Panc1 (cell line): ENCODE measurements at regions not wholly inside any gene's neighbourhood (a gene's known extent, or its start where the extent isn't known, plus 50 kb on each side); places are given as distances from the start of the nearest gene placed in this dataset.

ENCODE experiments used
- ATAC-seq: fragments of 200-7000 bp; cut with Tn5 transposase; 2 replicates; pipeline ENCODE4 v1.9.1; 2020; ENCODE audit warnings: mild to moderate bottlenecking, moderate library complexity
- BruUV-seq: library from RNA; stranded (reverse); fragments of 400-500 nt; replicated peaks from 2 replicates; lab custom pipeline; 2021; lab: Mats Ljungman, UMichigan
- CTCF ChIA-PET: fragments of 300-600 bp; sonication (Branson Sonifier 250); formaldehyde crosslinking; loops from one replicate; lab custom pipeline; 2022; ENCODE audit warnings: antibody characterized with exemption; lab: Charles Lee
- POLR2A ChIA-PET: fragments of 300-600 bp; sonication (Branson Sonifier 250); formaldehyde crosslinking; loops from one replicate; lab custom pipeline; 2022; ENCODE audit warnings: antibody characterized with exemption; lab: Charles Lee
- DNase-seq: peaks from one replicate; pipeline ENCODE4 v3.0.0-alpha.2; 2010; ENCODE audit warnings: low read depth, low spot score
- H3K27ac ChIP-seq: 2 replicates; pipeline ENCODE4 v1.5.1; 2011; ENCODE audit warnings: mild to moderate bottlenecking, low read length, inconsistent platforms
- H3K27me3 ChIP-seq: fragments of 200-500 bp; sonication (Bioruptor generic); 2 replicates; pipeline ENCODE4 v1.6.0; 2014; ENCODE audit warnings: low read length, inconsistent platforms; ENCODE audit not compliant: control insufficient read depth, insufficient read depth
- H3K36me3 ChIP-seq: fragments of 200-500 bp; sonication (Bioruptor generic); 2 replicates; pipeline ENCODE4 v1.5.1; 2014; ENCODE audit warnings: inconsistent platforms, mild to moderate bottlenecking, low read length, moderate library complexity; ENCODE audit not compliant: control insufficient read depth, insufficient read depth
- H3K4me1 ChIP-seq: 2 replicates; pipeline ENCODE4 v1.5.1; 2011; ENCODE audit warnings: inconsistent platforms, mild to moderate bottlenecking, low read length, moderate library complexity; ENCODE audit not compliant: control insufficient read depth, insufficient read depth
- H3K4me3 ChIP-seq, 2 experiments: 2 replicates each; pipeline ENCODE4 v1.5.1; 2011 to 2012; ENCODE audit warnings: low read depth in 2 of 2, low read length in 2 of 2, mild to moderate bottlenecking in 2 of 2, inconsistent platforms in 1 of 2, moderate library complexity in 1 of 2
- H3K9me3 ChIP-seq: fragments of 200-500 bp; sonication (Bioruptor generic); 2 replicates; pipeline ENCODE4 v1.5.1; 2014; ENCODE audit warnings: low read depth, mild to moderate bottlenecking, inconsistent platforms, low read length, moderate library complexity; ENCODE audit not compliant: control insufficient read depth, insufficient read depth
- POLR2AphosphoS5 ChIP-seq: IDR thresholded peaks from 2 replicates; pipeline ENCODE4 v1.6.1; 2012; ENCODE audit warnings: mild to moderate bottlenecking, low read depth, low read length, moderate library complexity
- SIN3A ChIP-seq: IDR thresholded peaks from 2 replicates; pipeline ENCODE4 v1.6.1; 2012; ENCODE audit warnings: low read depth, mild to moderate bottlenecking, low read length, moderate library complexity, borderline replicate concordance; ENCODE audit not compliant: insufficient read depth
- TCF7L2 ChIP-seq: IDR thresholded peaks from 2 replicates; pipeline ENCODE4 v1.6.1; 2011; ENCODE audit warnings: mild to moderate bottlenecking, low read depth, low read length, inconsistent platforms
- in situ Hi-C: cut with HindIII; loops from 2 replicates; pipeline ENCODE4 v1.10.0; 2016; ENCODE audit warnings: low sequenced_read_pairs, low pct_unique_long_range_greater_than_20kb
- intact Hi-C: fragments of 100-400 bp; cut with micrococcal nuclease; formaldehyde crosslinking; loops from one replicate; pipeline ENCODE4 v1.10.0; 2022; ENCODE audit not compliant: unreplicated experiment
- TF ChIP-seq, protein P1 (sequence below), 2 experiments: IDR thresholded peaks; 2 replicates each; pipeline ENCODE4 v1.6.1; 2011 to 2012; ENCODE audit warnings: low read depth in 2 of 2, control low read depth in 1 of 2, low read length in 1 of 2, mild to moderate bottlenecking in 1 of 2, moderate library complexity in 1 of 2; ENCODE audit not compliant: insufficient read depth in 1 of 2
- TF ChIP-seq, protein P2 (sequence below): fragments of 450-650 bp; IDR thresholded peaks from 2 replicates; pipeline ENCODE4 v1.5.1; 2017; ENCODE audit warnings: mild to moderate bottlenecking

DNA sequence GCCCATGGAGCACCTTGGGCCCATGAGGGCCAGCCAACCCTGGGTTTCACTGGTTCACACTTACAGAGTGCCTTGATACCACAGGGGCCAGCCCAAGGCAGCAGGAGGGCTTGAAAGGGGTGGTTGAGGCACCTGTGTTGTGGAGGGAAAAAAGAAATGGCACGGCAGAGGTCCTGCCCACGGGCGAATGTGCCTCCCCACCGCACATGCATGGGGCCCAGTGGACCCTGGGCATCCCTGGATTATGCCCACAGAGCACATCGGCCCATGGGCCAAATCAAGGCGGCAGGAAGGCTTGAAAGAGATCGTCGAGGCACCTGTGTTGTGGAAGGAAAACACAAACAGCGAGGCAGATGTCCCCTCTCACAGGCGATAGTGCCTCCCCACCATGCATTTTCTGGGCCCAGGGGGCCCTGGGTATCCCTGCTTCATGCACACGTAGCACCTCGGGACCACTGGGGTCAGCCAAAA lies 378.1 kb downstream of the ALG10 start:
- Histone ChIP-seq H3K9me3 (no peaks in the 10 kb centered on the region), H3K4me3 (no peak overlapping the region), H3K36me3 (no peaks in the 10 kb centered on the region), H3K27ac (no peak overlapping the region), H3K4me1 (no peaks in the 10 kb centered on the region), H3K27me3 (peaks cover 24% of the 10 kb centered on the region; the same call in 1 of the 2 replicates)
- ATAC-seq (no peak), DNase-seq (no peak)
- intact Hi-C loops (loop anchor here (10.0 kb wide), 1 partner anchor 224 kb away; no protein-coding TSS in a partner anchor), in situ Hi-C loops (no loop called here)
- TF ChIP-seq SIN3A (no peak), POLR2AphosphoS5 (no peak), TCF7L2 (no peak)
- TF ChIP-seq, protein P1, sequence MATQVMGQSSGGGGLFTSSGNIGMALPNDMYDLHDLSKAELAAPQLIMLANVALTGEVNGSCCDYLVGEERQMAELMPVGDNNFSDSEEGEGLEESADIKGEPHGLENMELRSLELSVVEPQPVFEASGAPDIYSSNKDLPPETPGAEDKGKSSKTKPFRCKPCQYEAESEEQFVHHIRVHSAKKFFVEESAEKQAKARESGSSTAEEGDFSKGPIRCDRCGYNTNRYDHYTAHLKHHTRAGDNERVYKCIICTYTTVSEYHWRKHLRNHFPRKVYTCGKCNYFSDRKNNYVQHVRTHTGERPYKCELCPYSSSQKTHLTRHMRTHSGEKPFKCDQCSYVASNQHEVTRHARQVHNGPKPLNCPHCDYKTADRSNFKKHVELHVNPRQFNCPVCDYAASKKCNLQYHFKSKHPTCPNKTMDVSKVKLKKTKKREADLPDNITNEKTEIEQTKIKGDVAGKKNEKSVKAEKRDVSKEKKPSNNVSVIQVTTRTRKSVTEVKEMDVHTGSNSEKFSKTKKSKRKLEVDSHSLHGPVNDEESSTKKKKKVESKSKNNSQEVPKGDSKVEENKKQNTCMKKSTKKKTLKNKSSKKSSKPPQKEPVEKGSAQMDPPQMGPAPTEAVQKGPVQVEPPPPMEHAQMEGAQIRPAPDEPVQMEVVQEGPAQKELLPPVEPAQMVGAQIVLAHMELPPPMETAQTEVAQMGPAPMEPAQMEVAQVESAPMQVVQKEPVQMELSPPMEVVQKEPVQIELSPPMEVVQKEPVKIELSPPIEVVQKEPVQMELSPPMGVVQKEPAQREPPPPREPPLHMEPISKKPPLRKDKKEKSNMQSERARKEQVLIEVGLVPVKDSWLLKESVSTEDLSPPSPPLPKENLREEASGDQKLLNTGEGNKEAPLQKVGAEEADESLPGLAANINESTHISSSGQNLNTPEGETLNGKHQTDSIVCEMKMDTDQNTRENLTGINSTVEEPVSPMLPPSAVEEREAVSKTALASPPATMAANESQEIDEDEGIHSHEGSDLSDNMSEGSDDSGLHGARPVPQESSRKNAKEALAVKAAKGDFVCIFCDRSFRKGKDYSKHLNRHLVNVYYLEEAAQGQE (IDR thresholded peaks at IDR 0.05; ENCODE audit: insufficient read depth in 1 of 2, low read depth in 2 of 2, low read length in 1 of 2) = no peak
- no TSS peak for BruUV-seq
- ChIA-PET CTCF (no interaction called here), POLR2A (no interaction called here)

DNA sequence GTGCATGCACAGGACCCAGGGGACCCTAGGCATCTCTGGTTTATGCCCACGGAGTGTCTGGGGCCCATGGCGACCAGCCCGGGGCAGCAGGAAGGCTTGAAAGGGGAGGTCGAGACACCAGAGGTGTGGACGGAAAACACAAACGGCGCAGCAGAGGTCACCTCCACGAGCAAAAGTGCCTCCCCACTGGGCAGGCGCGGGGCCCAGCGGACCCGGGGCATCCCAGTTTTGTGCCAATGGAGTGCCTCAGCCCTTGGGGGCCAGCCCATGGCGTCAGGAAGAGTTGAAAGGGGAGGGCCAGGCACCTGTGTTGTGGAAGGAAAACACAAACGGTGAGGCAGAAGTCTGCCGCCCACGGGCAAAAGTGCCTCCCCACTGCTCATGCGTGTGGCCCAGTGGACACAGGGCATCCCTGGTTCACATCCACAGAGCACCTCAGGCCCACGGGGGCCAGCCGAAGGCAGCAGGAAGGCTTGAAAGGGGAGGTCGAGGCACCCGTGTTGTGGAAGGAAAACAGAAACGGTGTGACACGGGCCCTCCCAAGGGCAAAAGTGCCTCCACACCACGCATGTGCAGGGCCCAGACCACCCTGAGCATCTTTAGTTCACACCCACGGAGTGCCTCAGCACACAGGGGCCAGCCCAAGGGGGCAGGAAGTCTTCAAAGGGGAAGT lies 378.8 kb downstream of the ALG10 start:
- TF ChIP-seq SIN3A (no peak), TCF7L2 (no peak), POLR2AphosphoS5 (no peak)
- TF ChIP-seq, protein P2, sequence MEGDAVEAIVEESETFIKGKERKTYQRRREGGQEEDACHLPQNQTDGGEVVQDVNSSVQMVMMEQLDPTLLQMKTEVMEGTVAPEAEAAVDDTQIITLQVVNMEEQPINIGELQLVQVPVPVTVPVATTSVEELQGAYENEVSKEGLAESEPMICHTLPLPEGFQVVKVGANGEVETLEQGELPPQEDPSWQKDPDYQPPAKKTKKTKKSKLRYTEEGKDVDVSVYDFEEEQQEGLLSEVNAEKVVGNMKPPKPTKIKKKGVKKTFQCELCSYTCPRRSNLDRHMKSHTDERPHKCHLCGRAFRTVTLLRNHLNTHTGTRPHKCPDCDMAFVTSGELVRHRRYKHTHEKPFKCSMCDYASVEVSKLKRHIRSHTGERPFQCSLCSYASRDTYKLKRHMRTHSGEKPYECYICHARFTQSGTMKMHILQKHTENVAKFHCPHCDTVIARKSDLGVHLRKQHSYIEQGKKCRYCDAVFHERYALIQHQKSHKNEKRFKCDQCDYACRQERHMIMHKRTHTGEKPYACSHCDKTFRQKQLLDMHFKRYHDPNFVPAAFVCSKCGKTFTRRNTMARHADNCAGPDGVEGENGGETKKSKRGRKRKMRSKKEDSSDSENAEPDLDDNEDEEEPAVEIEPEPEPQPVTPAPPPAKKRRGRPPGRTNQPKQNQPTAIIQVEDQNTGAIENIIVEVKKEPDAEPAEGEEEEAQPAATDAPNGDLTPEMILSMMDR = no peak
- TF ChIP-seq, protein P1 (IDR thresholded peaks at IDR 0.05; ENCODE audit: insufficient read depth in 1 of 2, low read depth in 2 of 2, low read length in 1 of 2) = no peak
- Histone ChIP-seq H3K4me3 (no peak overlapping the region), H3K27ac (no peak overlapping the region), H3K9me3 (no peaks in the 10 kb centered on the region), H3K27me3 (peaks cover 21% of the 10 kb centered on the region; the same call in 1 of the 2 replicates), H3K36me3 (no peaks in the 10 kb centered on the region), H3K4me1 (no peaks in the 10 kb centered on the region)
- ATAC-seq (no peak), DNase-seq (no peak)
- ChIA-PET CTCF (no interaction called here), POLR2A (no interaction called here)
- in situ Hi-C loops = no loop called here
- intact Hi-C loops = loop anchor here (10.0 kb wide), 1 partner anchor 224 kb away; no protein-coding TSS in a partner anchor
- no TSS peak for BruUV-seq
